H4 (cell line): ENCODE measurements at regions not wholly inside any gene's neighbourhood (a gene's known extent, or its start where the extent isn't known, plus 50 kb on each side); places are given as distances from the start of the nearest gene placed in this dataset.
"Not testable (repeated sequence)": the region's sequence is repeated elsewhere in the genome, so short reads cannot be mapped to it uniquely, and the experiment has no call there.

Experiments used
- DNase-seq: peaks from one replicate; pipeline ENCODE4 v3.0.0-alpha.2; 2015; ENCODE audit warnings: low spot score

DNA sequence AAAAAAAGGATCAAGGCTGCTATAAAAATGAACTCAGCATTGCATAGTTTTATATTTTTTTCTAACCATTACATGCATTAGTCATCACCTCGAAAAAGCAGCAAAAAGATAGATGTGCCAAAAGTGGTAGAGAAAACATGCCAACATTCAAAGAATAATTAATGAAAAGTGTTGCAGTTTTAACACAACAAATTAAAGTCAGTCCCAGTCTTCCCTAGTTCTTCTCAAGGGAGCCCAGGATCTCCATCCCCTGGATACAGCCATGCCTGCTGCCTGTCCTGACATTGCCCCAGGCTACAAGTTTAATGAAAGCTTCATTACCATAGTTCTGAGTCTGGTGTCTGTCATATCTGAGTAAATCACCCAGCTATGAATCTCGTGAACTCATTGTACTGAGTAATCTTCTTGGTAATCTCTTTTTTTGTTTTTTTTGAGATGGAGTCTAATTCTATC lies 116.6 kb upstream of the KLF12 start:
- no peak for DNase-seq

DNA sequence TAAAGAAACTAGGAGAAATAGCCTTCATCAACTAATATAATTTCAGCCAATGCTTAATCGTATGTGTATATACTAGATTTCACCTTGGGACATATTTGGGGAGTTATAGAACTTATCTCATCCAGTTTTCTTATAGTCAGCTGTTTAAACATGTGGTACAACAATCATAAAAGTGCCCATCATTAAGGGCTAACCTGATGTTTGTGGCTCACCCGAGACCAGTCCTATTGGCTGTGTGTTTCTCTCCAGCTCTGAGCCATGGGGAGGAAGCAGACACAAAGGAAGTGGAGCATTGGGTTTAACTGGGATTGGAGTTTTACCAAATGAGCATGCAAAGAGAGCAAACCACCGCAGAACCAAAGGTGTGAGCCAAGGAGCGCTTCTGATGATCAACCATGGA lies 114.3 kb upstream of the KLF12 start:
- no peak for DNase-seq

- DNase-seq, result no peak
These were observed 112.3 kb upstream of the KLF12 start for GRCh38 chr13:74246487-74246886.

- DNase-seq, result no peak
These were observed 109.7 kb upstream of the KLF12 start for GRCh38 chr13:74243637-74244526.

GRCh38 chr13:74241343-74241742 lies 107.1 kb upstream of the KLF12 start:
- not testable (repeated sequence) for DNase-seq

- no peak for DNase-seq
These were observed 96.8 kb upstream of the KLF12 start for GRCh38 chr13:74230984-74231501.

DNA sequence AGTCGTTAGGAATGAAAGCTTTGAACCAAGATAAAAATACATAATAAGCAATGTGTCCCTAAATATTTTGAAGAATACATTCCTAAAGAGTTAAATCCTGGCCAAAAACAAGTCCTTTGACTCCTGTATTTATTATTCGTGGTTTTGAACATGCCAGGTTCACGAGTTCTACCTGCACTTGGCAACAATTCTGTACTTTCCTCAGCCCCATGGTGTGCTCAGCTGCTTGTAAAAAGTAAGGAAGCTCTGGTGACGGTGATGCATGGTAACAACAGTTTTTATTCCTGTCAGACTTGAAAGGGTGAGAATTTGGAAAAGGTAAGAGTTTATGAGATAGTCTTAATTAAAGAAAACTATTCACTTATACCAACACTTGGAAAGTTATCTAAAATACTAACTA lies 95.0 kb upstream of the KLF12 start:
- DNase-seq, result no peak

DNA sequence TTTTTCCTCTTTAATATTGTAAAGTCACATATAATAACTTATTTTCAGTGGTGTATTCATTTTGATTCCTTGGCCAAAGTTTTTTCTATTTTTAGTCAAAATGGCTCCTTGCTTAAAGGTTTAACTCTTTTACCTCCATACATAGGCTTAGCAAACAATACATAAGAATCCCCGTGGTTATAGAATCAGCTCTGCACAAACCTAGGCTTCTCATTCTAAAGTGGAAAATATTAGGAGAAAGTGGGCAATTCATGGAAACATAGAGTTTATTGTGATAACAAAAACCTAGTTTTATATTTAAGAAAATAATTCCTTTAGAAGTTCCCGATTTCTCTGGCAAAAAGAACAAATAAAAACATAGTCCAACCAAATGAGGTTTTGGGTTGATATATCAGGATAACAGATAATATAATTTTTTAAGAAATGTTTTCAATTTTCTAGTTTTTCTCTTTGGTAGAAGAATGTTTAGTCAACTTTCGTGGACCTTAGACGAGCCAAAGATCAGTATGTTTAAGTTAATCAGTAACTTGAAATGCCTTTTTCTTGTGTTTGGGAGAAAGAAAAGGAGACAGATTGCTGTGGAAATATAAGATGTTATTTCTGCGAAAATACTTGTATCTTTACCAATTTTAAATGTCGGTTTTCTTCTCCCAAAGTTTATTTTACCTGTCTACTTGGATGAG lies 93.4 kb upstream of the KLF12 start:
- no peak for DNase-seq

DNA sequence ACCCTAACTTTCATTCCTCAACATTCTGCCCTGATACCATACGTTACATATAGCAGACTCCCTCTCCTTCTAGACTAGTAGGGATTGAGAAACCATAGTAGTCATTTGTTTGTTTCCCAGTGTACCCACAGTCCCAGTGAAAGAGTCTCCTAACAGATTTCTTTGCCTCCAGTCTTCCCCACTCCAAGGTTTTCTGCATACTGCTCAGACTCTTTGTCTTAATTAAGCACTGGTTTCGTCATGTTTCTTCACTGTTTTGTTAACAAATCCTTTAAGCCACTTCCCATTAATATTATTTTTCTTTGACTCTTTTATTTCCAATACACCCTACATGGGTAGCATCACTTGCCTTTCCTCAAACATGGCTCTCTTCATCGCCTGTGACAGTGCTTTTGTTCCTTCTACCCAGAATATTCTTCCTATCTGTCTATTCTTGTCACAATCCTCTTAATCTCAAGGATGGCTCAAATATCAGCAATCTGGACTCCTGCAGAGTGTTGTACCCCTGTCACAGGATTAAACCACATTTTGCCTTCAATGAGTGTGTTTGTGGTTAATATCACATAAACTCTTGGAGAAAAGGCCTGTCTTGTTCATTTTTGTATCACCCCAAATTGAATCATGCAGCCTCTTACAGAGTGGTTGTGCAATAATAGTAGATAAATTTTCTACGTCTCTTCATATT lies 92.7 kb upstream of the KLF12 start:
- DNase-seq, result no peak

DNA sequence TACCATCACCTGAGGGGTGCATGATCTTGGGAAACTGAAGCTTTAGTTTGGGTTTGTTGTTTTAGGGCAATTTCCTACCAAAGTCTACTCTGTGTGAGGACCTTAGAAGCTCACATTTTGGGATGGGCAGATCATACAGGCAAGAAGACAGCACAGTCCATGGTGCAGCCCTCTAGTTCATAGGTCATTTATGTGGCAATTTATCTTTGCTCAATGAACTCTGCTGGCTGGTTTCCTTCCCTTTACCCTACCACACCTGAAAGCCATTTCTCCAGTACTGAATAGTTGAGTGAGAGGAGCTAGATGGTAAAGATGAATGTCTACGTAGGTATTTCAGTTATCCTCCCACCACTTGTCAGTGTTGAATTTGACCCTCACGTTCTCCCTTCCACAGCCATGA lies 87.5 kb upstream of the KLF12 start:
- no peak for DNase-seq

GRCh38 chr13:74219566-74219965 lies 85.4 kb upstream of the KLF12 start:
- no peak for DNase-seq

GRCh38 chr13:74218291-74218690 lies 84.1 kb upstream of the KLF12 start:
- no peak for DNase-seq

- no peak for DNase-seq
These were observed 83.6 kb upstream of the KLF12 start for GRCh38 chr13:74217811-74218210.

DNA sequence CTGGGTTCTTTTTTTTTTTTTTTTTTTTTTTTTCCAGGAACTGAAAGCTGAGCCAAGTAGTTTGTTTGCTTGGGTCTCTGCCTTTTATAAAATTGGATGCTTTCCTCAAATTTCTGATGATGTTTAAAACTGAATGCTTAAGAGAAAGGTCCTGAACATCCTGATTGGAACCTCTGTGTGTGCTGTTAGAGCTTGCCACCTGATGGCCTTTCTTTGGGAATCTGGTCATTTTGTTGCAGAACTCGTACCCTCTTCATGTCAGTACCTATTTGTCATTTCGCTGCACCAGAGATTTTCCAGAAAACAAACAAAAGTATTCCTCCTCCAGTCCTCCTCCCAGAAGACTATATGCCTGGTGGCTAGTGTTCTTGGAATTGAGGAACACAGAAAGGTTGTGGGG lies 81.2 kb upstream of the KLF12 start:
- no peak for DNase-seq

DNA sequence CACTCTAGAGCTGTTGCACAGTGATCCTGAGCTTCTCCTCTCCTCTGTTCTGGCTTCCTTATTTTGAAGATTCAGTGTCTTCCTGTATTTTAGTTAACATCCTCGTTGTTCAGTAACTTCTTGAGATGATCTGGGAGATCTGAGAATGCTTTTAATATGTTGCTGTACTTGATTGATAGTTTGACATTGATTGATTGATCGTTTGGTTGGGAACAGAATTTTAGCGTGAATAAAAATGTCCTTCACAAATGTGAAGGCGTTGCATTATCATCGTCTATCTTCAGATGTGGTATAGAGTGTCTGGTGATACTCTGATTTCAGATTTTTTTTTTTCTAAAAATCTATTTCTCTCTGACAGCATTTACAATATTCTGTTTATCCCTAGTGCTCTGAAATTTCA lies 80.1 kb upstream of the KLF12 start:
- DNase-seq, result no peak

- peak; percentile 32 for DNase-seq
These were observed 76.6 kb upstream of the KLF12 start for GRCh38 chr13:74210693-74211393.

- no peak for DNase-seq
These were observed 72.7 kb upstream of the KLF12 start for GRCh38 chr13:74206855-74207254.

DNA sequence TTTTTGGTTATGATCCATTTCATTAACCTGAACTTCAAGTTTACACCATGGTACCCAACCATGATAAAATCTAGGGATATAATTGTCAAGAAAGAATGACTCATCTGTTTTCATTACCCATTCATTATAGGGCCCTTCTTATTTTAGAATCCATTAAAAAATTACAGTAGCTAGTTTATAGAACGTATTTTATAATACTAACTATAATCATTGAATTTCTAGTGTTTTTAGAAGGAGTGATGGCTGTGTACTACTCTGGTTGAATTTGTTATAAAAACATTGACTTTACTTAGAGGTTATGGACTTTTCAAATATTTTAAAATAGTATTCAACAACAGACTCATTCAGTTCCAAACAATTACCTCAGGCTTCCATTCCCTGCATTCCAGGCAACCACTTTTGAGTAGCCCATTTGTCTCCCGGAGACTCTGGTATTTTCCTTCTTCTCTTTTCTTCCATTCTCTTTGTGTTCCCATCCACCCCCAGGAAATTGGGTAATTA lies 71.9 kb upstream of the KLF12 start:
- peak; percentile 60 for DNase-seq

GRCh38 chr13:74205313-74205690 lies 71.1 kb upstream of the KLF12 start:
- no peak for DNase-seq

- DNase-seq, result no peak
These were observed 70.6 kb upstream of the KLF12 start for GRCh38 chr13:74204602-74205312.

DNA sequence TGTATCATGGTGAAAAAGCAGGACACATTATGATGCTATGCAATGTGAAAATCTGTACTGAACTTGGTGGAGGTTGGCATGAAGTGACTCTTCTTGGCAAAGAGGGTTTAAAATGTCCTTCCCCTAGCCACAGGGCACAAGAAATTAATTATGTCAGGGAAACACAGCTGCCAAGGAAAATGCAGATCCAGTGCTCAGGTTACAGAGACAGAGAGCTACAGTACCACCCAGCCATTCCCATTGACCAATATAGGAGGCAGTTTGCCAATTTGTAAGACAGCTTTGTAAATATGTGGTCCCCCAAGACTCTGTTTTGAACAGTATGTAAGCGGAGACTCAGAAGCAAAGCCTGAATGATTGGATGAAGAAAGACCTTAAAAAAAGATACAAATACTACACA lies 69.4 kb upstream of the KLF12 start:
- peak; percentile 89 for DNase-seq
